ENCODE measurements at regions not wholly inside any gene's neighbourhood (a gene's known extent, or its start where the extent isn't known, plus 50 kb on each side); places are given as distances from the start of the nearest gene placed in this dataset.
"Not testable (repeated sequence)": the region's sequence is repeated elsewhere in the genome, so short reads cannot be mapped to it uniquely, and the experiment has no call there.

DNA sequence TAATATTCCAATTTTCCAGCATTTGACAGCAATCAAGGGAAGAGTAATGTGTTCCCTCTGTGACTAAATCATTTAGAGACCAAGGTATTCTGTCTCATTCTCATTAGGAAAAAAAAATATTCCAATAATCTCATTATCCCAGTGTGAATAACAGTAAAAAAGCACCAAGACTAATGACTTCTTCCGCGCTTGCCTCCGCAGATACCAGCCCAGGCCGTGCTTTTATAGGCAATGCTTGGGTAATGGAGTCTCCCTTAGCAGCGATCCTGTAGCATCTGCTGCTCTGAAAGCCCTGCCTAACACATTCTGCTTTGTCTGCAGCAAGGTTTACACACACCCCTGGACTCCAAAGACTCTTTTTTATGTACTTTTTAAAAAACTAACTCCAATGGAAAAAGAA lies 470.0 kb upstream of the CAMK1G start:
- Histone ChIP-seq H4K20me1 (ENCODE audit: insufficient read depth) (no peaks in the 10 kb centered on the region), H3F3A (ENCODE audit: insufficient read depth, low read depth) (no peaks in the 10 kb centered on the region), H3K36me3 (ENCODE audit: low read depth) (no peaks in the 10 kb centered on the region), H3K4me1 (replicated peaks; ENCODE audit: insufficient read depth) (no peaks in the 10 kb centered on the region), H3K4me3 (no peak overlapping the region), H3K27me3 (ENCODE audit: insufficient read depth, low read depth) (no peaks in the 10 kb centered on the region), H3K9me2 (ENCODE audit: insufficient read depth) (no peaks in the 10 kb centered on the region), H3K4me2 (no peak overlapping the region), H3K9me3 (ENCODE audit: insufficient read depth, low read depth) (no peaks in the 10 kb centered on the region), H3K79me2 (ENCODE audit: low read depth) (no peaks in the 10 kb centered on the region), H3K27ac (no peak overlapping the region), H2AFZ (no peak overlapping the region)
- ChIA-PET POLR2A (ENCODE audit: unreplicated experiment) (no interaction called here), CTCF (no interaction called here)
- intact Hi-C loops (cut with micrococcal nuclease; ENCODE audit: unreplicated experiment): no loop called here
- TF ChIP-seq, protein P1, sequence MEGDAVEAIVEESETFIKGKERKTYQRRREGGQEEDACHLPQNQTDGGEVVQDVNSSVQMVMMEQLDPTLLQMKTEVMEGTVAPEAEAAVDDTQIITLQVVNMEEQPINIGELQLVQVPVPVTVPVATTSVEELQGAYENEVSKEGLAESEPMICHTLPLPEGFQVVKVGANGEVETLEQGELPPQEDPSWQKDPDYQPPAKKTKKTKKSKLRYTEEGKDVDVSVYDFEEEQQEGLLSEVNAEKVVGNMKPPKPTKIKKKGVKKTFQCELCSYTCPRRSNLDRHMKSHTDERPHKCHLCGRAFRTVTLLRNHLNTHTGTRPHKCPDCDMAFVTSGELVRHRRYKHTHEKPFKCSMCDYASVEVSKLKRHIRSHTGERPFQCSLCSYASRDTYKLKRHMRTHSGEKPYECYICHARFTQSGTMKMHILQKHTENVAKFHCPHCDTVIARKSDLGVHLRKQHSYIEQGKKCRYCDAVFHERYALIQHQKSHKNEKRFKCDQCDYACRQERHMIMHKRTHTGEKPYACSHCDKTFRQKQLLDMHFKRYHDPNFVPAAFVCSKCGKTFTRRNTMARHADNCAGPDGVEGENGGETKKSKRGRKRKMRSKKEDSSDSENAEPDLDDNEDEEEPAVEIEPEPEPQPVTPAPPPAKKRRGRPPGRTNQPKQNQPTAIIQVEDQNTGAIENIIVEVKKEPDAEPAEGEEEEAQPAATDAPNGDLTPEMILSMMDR (conservative IDR thresholded peaks at IDR 0.05): no peak
- no peak for TF ChIP-seq EZH2 (IDR thresholded peaks at IDR 0.05; ENCODE audit: low read depth)
- no peak for DNase-seq
- BruUV-seq (replicated peaks): no TSS peak

DNA sequence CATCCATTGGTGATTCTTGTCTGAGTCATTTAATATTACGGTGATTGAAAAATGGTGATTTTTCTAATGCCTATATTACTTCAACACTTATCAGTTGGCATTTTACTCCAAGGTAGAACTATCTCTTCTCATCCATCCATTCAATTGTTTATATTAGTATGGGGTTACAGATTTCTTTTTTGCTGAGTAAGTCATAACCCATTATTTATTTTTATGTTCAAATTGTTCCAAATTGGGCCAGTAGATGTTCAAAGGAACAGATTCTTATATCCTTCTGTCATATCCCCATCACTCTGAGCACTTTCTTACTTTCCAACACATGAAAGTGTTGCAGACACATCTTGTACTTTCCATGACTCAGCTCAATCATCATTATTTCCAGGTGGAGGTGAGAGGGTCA lies 466.8 kb upstream of the CAMK1G start:
- no peak for DNase-seq
- Histone ChIP-seq H3F3A (ENCODE audit: insufficient read depth, low read depth) (no peaks in the 10 kb centered on the region), H3K4me1 (replicated peaks; ENCODE audit: insufficient read depth) (no peaks in the 10 kb centered on the region), H3K9me2 (ENCODE audit: insufficient read depth) (no peaks in the 10 kb centered on the region), H3K27me3 (ENCODE audit: insufficient read depth, low read depth) (0 out of 2 replicates have a peak, but pooled peaks cover 2% of the 10 kb centered on the region), H3K27ac (no peak overlapping the region), H3K4me3 (no peak overlapping the region), H3K9me3 (ENCODE audit: insufficient read depth, low read depth) (no peaks in the 10 kb centered on the region), H3K36me3 (ENCODE audit: low read depth) (no peaks in the 10 kb centered on the region), H3K79me2 (ENCODE audit: low read depth) (no peaks in the 10 kb centered on the region), H3K4me2 (no peak overlapping the region), H2AFZ (no peak overlapping the region), H4K20me1 (ENCODE audit: insufficient read depth) (no peaks in the 10 kb centered on the region)
- no TSS peak for BruUV-seq (replicated peaks)
- TF ChIP-seq EZH2 (IDR thresholded peaks at IDR 0.05; ENCODE audit: low read depth): no peak
- TF ChIP-seq, protein P1 (conservative IDR thresholded peaks at IDR 0.05): no peak
- POLR2A ChIA-PET (ENCODE audit: unreplicated experiment): no interaction called here
- intact Hi-C loops (cut with micrococcal nuclease; ENCODE audit: unreplicated experiment): no loop called here
- CTCF ChIA-PET: no interaction called here

DNA sequence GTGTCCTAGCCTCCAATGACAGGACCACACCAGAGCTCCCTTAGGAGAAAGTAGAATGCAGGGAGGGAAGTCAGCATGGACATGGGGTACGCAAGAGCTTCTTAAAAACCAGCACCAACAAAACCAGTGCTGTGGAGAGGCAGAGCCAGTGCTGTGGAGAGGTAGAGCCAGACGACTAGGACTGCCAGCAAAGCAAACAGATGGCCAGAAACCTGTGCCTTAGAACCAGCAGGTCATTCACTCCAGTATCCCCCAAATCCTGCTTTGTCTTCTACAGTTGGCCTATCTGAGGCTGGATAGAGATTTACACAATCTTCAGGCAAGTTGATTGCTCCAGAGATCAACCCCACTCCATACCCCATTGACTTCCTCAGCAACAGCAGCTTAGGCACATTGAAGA lies 459.9 kb upstream of the CAMK1G start:
- ChIA-PET POLR2A (ENCODE audit: unreplicated experiment) (no interaction called here), CTCF (no interaction called here)
- Histone ChIP-seq H3K27me3 (ENCODE audit: insufficient read depth, low read depth) (0 out of 2 replicates have a peak, but pooled peaks cover 5% of the 10 kb centered on the region), H3K36me3 (ENCODE audit: low read depth) (no peaks in the 10 kb centered on the region), H4K20me1 (ENCODE audit: insufficient read depth) (no peaks in the 10 kb centered on the region), H2AFZ (no peak overlapping the region), H3K79me2 (ENCODE audit: low read depth) (no peaks in the 10 kb centered on the region), H3K9me3 (ENCODE audit: insufficient read depth, low read depth) (no peaks in the 10 kb centered on the region), H3K4me1 (replicated peaks; ENCODE audit: insufficient read depth) (no peaks in the 10 kb centered on the region), H3K4me2 (no peak overlapping the region), H3K27ac (no peak overlapping the region), H3K4me3 (no peak overlapping the region), H3K9me2 (ENCODE audit: insufficient read depth) (no peaks in the 10 kb centered on the region), H3F3A (ENCODE audit: insufficient read depth, low read depth) (no peaks in the 10 kb centered on the region)
- no peak for TF ChIP-seq EZH2 (IDR thresholded peaks at IDR 0.05; ENCODE audit: low read depth)
- TF ChIP-seq, protein P1 (conservative IDR thresholded peaks at IDR 0.05): no peak
- no peak for DNase-seq
- no TSS peak for BruUV-seq (replicated peaks)
- intact Hi-C loops (cut with micrococcal nuclease; ENCODE audit: unreplicated experiment): no loop called here

DNA sequence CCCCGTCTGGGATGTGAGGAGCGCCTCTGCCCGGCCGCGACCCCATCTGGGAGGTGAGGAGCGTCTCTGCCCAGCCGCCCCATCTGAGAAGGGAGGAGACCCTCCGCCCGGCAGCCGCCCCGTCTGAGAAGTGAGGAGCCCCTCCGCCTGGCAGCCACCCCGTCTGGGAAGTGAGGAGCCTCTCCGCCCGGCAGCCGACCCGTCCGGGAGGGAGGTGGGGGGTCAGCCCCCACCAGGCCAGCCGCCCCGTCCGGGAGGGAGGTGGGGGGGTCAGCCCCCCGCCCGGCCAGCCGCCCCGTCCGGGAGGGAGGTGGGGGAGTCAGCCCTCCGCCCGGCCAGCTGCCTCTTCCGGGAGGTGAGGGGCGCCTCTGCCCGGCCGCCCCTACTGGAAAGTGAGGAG lies 454.4 kb upstream of the CAMK1G start:
- BruUV-seq (replicated peaks): not testable (repeated sequence)

More for the DNA sequence above, 454.4 kb upstream of the CAMK1G start:
- intact Hi-C loops (cut with micrococcal nuclease; ENCODE audit: unreplicated experiment); DNase-seq; H3K36me3 ChIP-seq (ENCODE audit: low read depth); H3K4me1 ChIP-seq (replicated peaks; ENCODE audit: insufficient read depth); CTCF ChIA-PET; H2AFZ ChIP-seq; H3K4me2 ChIP-seq; H3K9me2 ChIP-seq (ENCODE audit: insufficient read depth); H3K9me3 ChIP-seq (ENCODE audit: insufficient read depth, low read depth); H3K79me2 ChIP-seq (ENCODE audit: low read depth); H3K27ac ChIP-seq; H3K4me3 ChIP-seq; H4K20me1 ChIP-seq (ENCODE audit: insufficient read depth); POLR2A ChIA-PET (ENCODE audit: unreplicated experiment); H3F3A ChIP-seq (ENCODE audit: insufficient read depth, low read depth): not testable (repeated sequence)
- H3K27me3 ChIP-seq (ENCODE audit: insufficient read depth, low read depth): peaks cover 24% of the 10 kb centered on the region

All from PC-9 (cell line).